CD14-positive monocyte (primary cell): ENCODE measurements at regions not wholly inside any gene's neighbourhood (a gene's known extent, or its start where the extent isn't known, plus 50 kb on each side); places are given as distances from the start of the nearest gene placed in this dataset.
"Not testable (repeated sequence)": the region's sequence is repeated elsewhere in the genome, so short reads cannot be mapped to it uniquely, and the experiment has no call there.

Experiments used
- DNase-seq, 3 donors: peaks; one replicate each; pipeline ENCODE4 v3.0.0-alpha.2; 2011 to 2022
- H2AFZ ChIP-seq: 2 replicates; pipeline ENCODE4 v1.6.0; 2012; ENCODE audit warnings: mild to moderate bottlenecking, low read depth, low read length, inconsistent platforms; ENCODE audit not compliant: insufficient read depth, poor library complexity, severe bottlenecking
- H3K27ac ChIP-seq, 2 donors: 1 replicate in 1 of 2; 2 replicates in 1 of 2; pipeline ENCODE4 v1.5.1; 2012 to 2013; ENCODE audit warnings: low read length in 2 of 2, control low read depth in 1 of 2, inconsistent platforms in 1 of 2, low read depth in 1 of 2, mild to moderate bottlenecking in 1 of 2
- H3K27me3 ChIP-seq, 2 donors: one replicate each; pipeline versions ENCODE4 v1.6.0 to v1.6.1; 2011 to 2013; ENCODE audit warnings: low read length in 2 of 2; ENCODE audit not compliant: control insufficient read depth in 2 of 2, insufficient read depth in 2 of 2
- H3K36me3 ChIP-seq, 2 donors: replicated peaks in 1 of 2; 1 replicate in 1 of 2; 2 replicates in 1 of 2; pipeline versions ENCODE4 v1.5.1 to v1.6.1; 2012 to 2013; ENCODE audit warnings: low read length in 2 of 2, control low read depth in 1 of 2, inconsistent platforms in 1 of 2, mild to moderate bottlenecking in 1 of 2; ENCODE audit not compliant: insufficient read depth in 2 of 2, control insufficient read depth in 1 of 2
- H3K4me1 ChIP-seq, 2 donors: 1 replicate in 1 of 2; 2 replicates in 1 of 2; pipeline versions ENCODE4 v1.5.1 to v1.6.1; 2012 to 2013; ENCODE audit warnings: low read length in 2 of 2, control low read depth in 1 of 2, inconsistent platforms in 1 of 2, mild to moderate bottlenecking in 1 of 2, moderate library complexity in 1 of 2; ENCODE audit not compliant: insufficient read depth in 2 of 2, control insufficient read depth in 1 of 2
- H3K4me2 ChIP-seq: replicated peaks from 2 replicates; pipeline ENCODE3; 2012; ENCODE audit warnings: low read length, moderate library complexity, mild to moderate bottlenecking; ENCODE audit not compliant: poor library complexity, severe bottlenecking; ENCODE audit errors: extremely low read depth
- H3K4me3 ChIP-seq, 3 experiments: fragments of 200-600 bp in 1 of 3; sonication (generic) in 1 of 3; replicated peaks in 1 of 3; 1 replicate in 2 of 3; 2 replicates in 1 of 3; pipeline ENCODE4 v1.5.1; 2011 to 2013; ENCODE audit warnings: low read length in 3 of 3, mild to moderate bottlenecking in 3 of 3, control low read depth in 2 of 3, low read depth in 2 of 3, inconsistent platforms in 1 of 3, moderate library complexity in 1 of 3
- H3K79me2 ChIP-seq: 2 replicates; pipeline ENCODE4 v1.6.0; 2012; ENCODE audit warnings: mild to moderate bottlenecking, control low read depth, inconsistent platforms, low read length, moderate library complexity; ENCODE audit not compliant: insufficient read depth
- H3K9ac ChIP-seq: 2 replicates; pipeline ENCODE4 v1.6.0; 2017; ENCODE audit warnings: low read length, mild to moderate bottlenecking; ENCODE audit not compliant: insufficient read depth, poor library complexity, severe bottlenecking
- H3K9me3 ChIP-seq, 2 donors: replicated peaks in 1 of 2; 1 replicate in 1 of 2; 2 replicates in 1 of 2; pipeline versions ENCODE4 v1.5.1 to v1.6.1; 2012 to 2013; ENCODE audit warnings: low read length in 2 of 2, control low read depth in 1 of 2; ENCODE audit not compliant: control insufficient read depth in 1 of 2, insufficient read depth in 1 of 2
- H4K20me1 ChIP-seq: 2 replicates; pipeline ENCODE4 v1.6.0; 2012; ENCODE audit warnings: mild to moderate bottlenecking, low read length, control low read depth, moderate library complexity; ENCODE audit not compliant: insufficient read depth
- H3K27ac Mint-ChIP-seq, 7 donors: one replicate each; pipeline ENCODE4 v1.8.0; 2020; ENCODE audit warnings: mild to moderate bottlenecking in 7 of 7, mixed read lengths in 7 of 7, moderate library complexity in 6 of 7, inconsistent platforms in 2 of 7
- H3K27me3 Mint-ChIP-seq, 3 donors: one replicate each; pipeline ENCODE4 v1.8.0; 2021 to 2022; ENCODE audit warnings: low read depth in 3 of 3, mild to moderate bottlenecking in 3 of 3, mixed read lengths in 3 of 3, moderate library complexity in 3 of 3, inconsistent platforms in 1 of 3
- H3K36me3 Mint-ChIP-seq, 2 donors: one replicate each; pipeline ENCODE4 v1.8.0; 2020; ENCODE audit warnings: mixed read lengths in 2 of 2, inconsistent platforms in 1 of 2, mild to moderate bottlenecking in 1 of 2
- H3K4me1 Mint-ChIP-seq: one replicate; pipeline ENCODE4 v1.8.0; 2020; ENCODE audit warnings: mild to moderate bottlenecking, mixed read lengths
- H3K4me3 Mint-ChIP-seq, 2 donors: one replicate each; pipeline ENCODE4 v1.8.0; 2020; ENCODE audit warnings: mild to moderate bottlenecking in 2 of 2, mixed read lengths in 2 of 2, moderate library complexity in 1 of 2
- H3K9me3 Mint-ChIP-seq, 7 donors: one replicate each; pipeline ENCODE4 v1.8.0; 2020 to 2022; ENCODE audit warnings: mixed read lengths in 7 of 7, mild to moderate bottlenecking in 6 of 7, moderate library complexity in 6 of 7, inconsistent platforms in 2 of 7
- CTCF ChIP-seq: fragments of 200-600 bp; IDR thresholded peaks from one replicate; pipeline ENCODE4 v1.8.0; 2022; ENCODE audit warnings: antibody characterized with exemption, mild to moderate bottlenecking
- WGBS: methylation state at CpG from one replicate; pipeline ENCODE4 v1.1.5; 2013; ENCODE audit warnings: missing lambda C conversion rate; ENCODE audit not compliant: insufficient coverage; 5-methylcytosine and 5-hydroxymethylcytosine counted together
- intact Hi-C, 2 donors: fragments of 100-400 bp; cut with micrococcal nuclease; formaldehyde crosslinking; loops; one replicate each; pipeline versions ENCODE4 v1.15.0 to v1.15.1; 2023

- Mint-ChIP-seq H3K4me3 (no peak overlapping the region), H3K36me3 (no peaks in the 10 kb centered on the region), H3K9me3 (peaks cover 0 to 7% (median 4%) of the 10 kb centered on the region in 7 donors), H3K4me1 (no peaks in the 10 kb centered on the region), H3K27me3 (peaks cover 0 to 3% (median 1%) of the 10 kb centered on the region in 3 donors), H3K27ac (no peak overlapping the region)
- no peaks in the 10 kb centered on the region for H3K27me3 ChIP-seq
- no peaks in the 10 kb centered on the region for H4K20me1 ChIP-seq
- H3K9me3 ChIP-seq: peaks cover 0 to 1% of the 10 kb centered on the region in 2 donors
- intact Hi-C loops: no loop called here
- H3K4me1 ChIP-seq: no peaks in the 10 kb centered on the region
- no peak for TF ChIP-seq CTCF
- no peak overlapping the region for H3K4me3 ChIP-seq
- H2AFZ ChIP-seq: no peak overlapping the region
- no CpG with 5 or more reads among the region's 3 CpGs for WGBS
- no peak overlapping the region for H3K27ac ChIP-seq
- no peak overlapping the region for H3K4me2 ChIP-seq
- no peak overlapping the region for H3K9ac ChIP-seq
- H3K36me3 ChIP-seq: no peaks in the 10 kb centered on the region
- DNase-seq: no peak
- H3K79me2 ChIP-seq: no peaks in the 10 kb centered on the region
Observed at GRCh38 chr16:76123966-76124365, 153.2 kb upstream of the CNTNAP4 start.

- H3K9me3 ChIP-seq: peaks cover 0 to 5% of the 10 kb centered on the region in 2 donors
Observed at GRCh38 chr16:76125871-76126270, 151.3 kb upstream of the CNTNAP4 start.

GRCh38 chr16:76138056-76138455, 139.1 kb upstream of the CNTNAP4 start:
- not testable (repeated sequence) for DNase-seq, H3K27me3 ChIP-seq

More at GRCh38 chr16:76125871-76126270, 151.3 kb upstream of the CNTNAP4 start:
- intact Hi-C loops: no loop called here
- no peak overlapping the region for H3K27ac Mint-ChIP-seq
- H2AFZ ChIP-seq: no peak overlapping the region
- H3K4me1 Mint-ChIP-seq: no peaks in the 10 kb centered on the region
- H3K9me3 Mint-ChIP-seq: peaks cover 0 to 14% (median 2%) of the 10 kb centered on the region in 7 donors
- DNase-seq: no peak
- H3K4me2 ChIP-seq: no peak overlapping the region
- H3K27me3 Mint-ChIP-seq: peaks cover 0 to 3% (median 1%) of the 10 kb centered on the region in 3 donors
- H3K36me3 Mint-ChIP-seq: no peaks in the 10 kb centered on the region
- no peaks in the 10 kb centered on the region for H3K4me1 ChIP-seq
- no peak overlapping the region for H3K27ac ChIP-seq
- no peak overlapping the region for H3K4me3 ChIP-seq
- no peaks in the 10 kb centered on the region for H3K79me2 ChIP-seq
- no peak overlapping the region for H3K4me3 Mint-ChIP-seq
- no peaks in the 10 kb centered on the region for H4K20me1 ChIP-seq
- H3K27me3 ChIP-seq: no peaks in the 10 kb centered on the region
- no peaks in the 10 kb centered on the region for H3K36me3 ChIP-seq
- no peak overlapping the region for H3K9ac ChIP-seq
- no peak for TF ChIP-seq CTCF

More at GRCh38 chr16:76138056-76138455, 139.1 kb upstream of the CNTNAP4 start:
- intact Hi-C loops, H3K4me3 Mint-ChIP-seq, H2AFZ ChIP-seq, H3K9me3 ChIP-seq, H3K4me1 Mint-ChIP-seq, H3K4me3 ChIP-seq, H3K36me3 ChIP-seq, H4K20me1 ChIP-seq, H3K9ac ChIP-seq, H3K79me2 ChIP-seq, H3K4me1 ChIP-seq, H3K36me3 Mint-ChIP-seq, H3K27ac ChIP-seq, H3K4me2 ChIP-seq, H3K27me3 Mint-ChIP-seq, H3K27ac Mint-ChIP-seq, H3K9me3 Mint-ChIP-seq: not testable (repeated sequence)
- WGBS: no CpG with 5 or more reads among the region's 6 CpGs
